22Rv1 (cell line): ENCODE measurements at regions not wholly inside any gene's neighbourhood (a gene's known extent, or its start where the extent isn't known, plus 50 kb on each side); places are given as distances from the start of the nearest gene placed in this dataset.

Source experiments
- ZFX ChIP-seq: fragments of 450-650 bp; IDR thresholded peaks from 2 replicates; pipeline ENCODE4 v1.6.1; 2017; ENCODE audit warnings: antibody characterized with exemption, borderline replicate concordance
- TF ChIP-seq, protein P1 (sequence below): fragments of 450-650 bp; IDR thresholded peaks from 2 replicates; pipeline ENCODE4 v1.5.1; 2017; ENCODE audit warnings: mild to moderate bottlenecking

- TF ChIP-seq, protein P1, sequence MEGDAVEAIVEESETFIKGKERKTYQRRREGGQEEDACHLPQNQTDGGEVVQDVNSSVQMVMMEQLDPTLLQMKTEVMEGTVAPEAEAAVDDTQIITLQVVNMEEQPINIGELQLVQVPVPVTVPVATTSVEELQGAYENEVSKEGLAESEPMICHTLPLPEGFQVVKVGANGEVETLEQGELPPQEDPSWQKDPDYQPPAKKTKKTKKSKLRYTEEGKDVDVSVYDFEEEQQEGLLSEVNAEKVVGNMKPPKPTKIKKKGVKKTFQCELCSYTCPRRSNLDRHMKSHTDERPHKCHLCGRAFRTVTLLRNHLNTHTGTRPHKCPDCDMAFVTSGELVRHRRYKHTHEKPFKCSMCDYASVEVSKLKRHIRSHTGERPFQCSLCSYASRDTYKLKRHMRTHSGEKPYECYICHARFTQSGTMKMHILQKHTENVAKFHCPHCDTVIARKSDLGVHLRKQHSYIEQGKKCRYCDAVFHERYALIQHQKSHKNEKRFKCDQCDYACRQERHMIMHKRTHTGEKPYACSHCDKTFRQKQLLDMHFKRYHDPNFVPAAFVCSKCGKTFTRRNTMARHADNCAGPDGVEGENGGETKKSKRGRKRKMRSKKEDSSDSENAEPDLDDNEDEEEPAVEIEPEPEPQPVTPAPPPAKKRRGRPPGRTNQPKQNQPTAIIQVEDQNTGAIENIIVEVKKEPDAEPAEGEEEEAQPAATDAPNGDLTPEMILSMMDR, result no peak
- TF ChIP-seq ZFX, result no peak
These were observed 53.8 kb upstream of the TSHZ2 start for GRCh38 chr20:52918311-52918710.
